Neural progenitor cell (in vitro differentiated cells): ENCODE measurements at regions not wholly inside any gene's neighbourhood (a gene's known extent, or its start where the extent isn't known, plus 50 kb on each side); places are given as distances from the start of the nearest gene placed in this dataset.

Source experiments
- DNase-seq: peaks from one replicate; pipeline ENCODE4 v3.0.0-alpha.2; 2016; ENCODE audit warnings: low spot score
- H2AFZ ChIP-seq: fragments of 200-600 bp; sonication (generic); replicated peaks from 2 replicates; pipeline ENCODE4 v1.6.1; 2016; ENCODE audit warnings: antibody characterized with exemption
- H3F3A ChIP-seq: fragments of 200-600 bp; sonication (generic); 2 replicates; pipeline ENCODE4 v1.6.1; 2016; ENCODE audit warnings: antibody characterized with exemption, low read depth
- H3K27ac ChIP-seq: fragments of 200-600 bp; sonication (generic); 2 replicates; pipeline ENCODE4 v1.5.1; 2016; ENCODE audit warnings: mild to moderate bottlenecking
- H3K27me3 ChIP-seq: fragments of 200-600 bp; sonication (generic); 2 replicates; pipeline ENCODE4 v1.6.1; 2016; ENCODE audit warnings: mild to moderate bottlenecking, moderate library complexity
- H3K36me3 ChIP-seq: fragments of 200-600 bp; sonication (generic); 2 replicates; pipeline ENCODE4 v1.5.1; 2016
- H3K4me1 ChIP-seq: fragments of 200-600 bp; sonication (generic); 2 replicates; pipeline ENCODE4 v1.6.1; 2016; ENCODE audit warnings: mixed run types
- H3K4me2 ChIP-seq: fragments of 200-600 bp; sonication (generic); 2 replicates; pipeline ENCODE4 v1.6.1; 2016
- H3K4me3 ChIP-seq: fragments of 200-600 bp; sonication (generic); 2 replicates; pipeline ENCODE4 v1.5.1; 2016
- H3K79me2 ChIP-seq: fragments of 200-600 bp; sonication (generic); 2 replicates; pipeline ENCODE4 v1.6.1; 2016; ENCODE audit warnings: low read depth
- H3K9ac ChIP-seq: fragments of 200-600 bp; sonication (generic); 2 replicates; pipeline ENCODE4 v1.6.1; 2016
- H3K9me3 ChIP-seq: fragments of 200-600 bp; sonication (generic); 2 replicates; pipeline ENCODE4 v1.5.1; 2016; ENCODE audit warnings: low read depth
- H4K20me1 ChIP-seq: fragments of 200-600 bp; sonication (generic); 2 replicates; pipeline ENCODE4 v1.6.1; 2016; ENCODE audit warnings: low read depth
- H3K27ac Mint-ChIP-seq: 3 replicates; pipeline ENCODE4 v1.8.0; 2021; ENCODE audit warnings: mixed read lengths
- H3K27me3 Mint-ChIP-seq: 2 replicates; pipeline ENCODE4 v1.8.0; 2022; ENCODE audit warnings: low read depth, mild to moderate bottlenecking, inconsistent platforms, moderate library complexity, mixed read lengths; ENCODE audit not compliant: insufficient read depth
- H3K36me3 Mint-ChIP-seq: 3 replicates; pipeline ENCODE4 v1.8.0; 2021; ENCODE audit warnings: mixed read lengths
- H3K4me1 Mint-ChIP-seq: 3 replicates; pipeline ENCODE4 v1.8.0; 2021; ENCODE audit warnings: mixed read lengths
- H3K4me3 Mint-ChIP-seq: 3 replicates; pipeline ENCODE4 v1.8.0; 2021; ENCODE audit warnings: mild to moderate bottlenecking, moderate library complexity, mixed read lengths
- H3K9me3 Mint-ChIP-seq: 3 replicates; pipeline ENCODE4 v1.8.0; 2020; ENCODE audit warnings: mixed read lengths
- CTCF ChIP-seq: fragments of 200-600 bp; sonication (generic); IDR thresholded peaks from 2 replicates; pipeline ENCODE4 v1.5.1; 2017; ENCODE audit warnings: antibody characterized with exemption, mild to moderate bottlenecking
- EZH2 ChIP-seq: fragments of 200-600 bp; sonication (generic); IDR thresholded peaks from 2 replicates; pipeline ENCODE4 v1.6.1; 2017; ENCODE audit warnings: antibody characterized with exemption, mild to moderate bottlenecking, moderate library complexity
- EZH2phosphoT487 ChIP-seq: fragments of 200-600 bp; sonication (generic); IDR thresholded peaks from 2 replicates; pipeline ENCODE4 v1.6.1; 2017; ENCODE audit warnings: antibody characterized with exemption

GRCh38 chr4:108371282-108371681 is 202.6 kb upstream of the LEF1 start:
- H3K9me3 ChIP-seq = no peaks in the 10 kb centered on the region
- H3K27me3 ChIP-seq = no peaks in the 10 kb centered on the region
- H3K4me3 Mint-ChIP-seq = no peak overlapping the region
- H3K4me3 ChIP-seq = no peak overlapping the region
- no peaks in the 10 kb centered on the region for H4K20me1 ChIP-seq
- peaks cover 49% of the 10 kb centered on the region for H3K4me1 Mint-ChIP-seq
- no peaks in the 10 kb centered on the region for H3K36me3 Mint-ChIP-seq
- H3K27me3 Mint-ChIP-seq = peaks cover 7% of the 10 kb centered on the region
- peak; percentile 36 for DNase-seq
- H3K4me2 ChIP-seq = peak overlapping the region; percentile 59
- no peak overlapping the region for H2AFZ ChIP-seq
- H3K79me2 ChIP-seq = no peaks in the 10 kb centered on the region
- H3K36me3 ChIP-seq = no peaks in the 10 kb centered on the region
- TF ChIP-seq EZH2phosphoT487 (no peak), EZH2 (no peak), CTCF (no peak)
- no peaks in the 10 kb centered on the region for H3K9me3 Mint-ChIP-seq
- H3K9ac ChIP-seq = no peak overlapping the region
- H3K27ac ChIP-seq = no peak overlapping the region
- peaks cover 45% of the 10 kb centered on the region for H3K4me1 ChIP-seq
- peaks cover 26% of the 10 kb centered on the region for H3F3A ChIP-seq
- peak overlapping the region; percentile 51 for H3K27ac Mint-ChIP-seq

DNA sequence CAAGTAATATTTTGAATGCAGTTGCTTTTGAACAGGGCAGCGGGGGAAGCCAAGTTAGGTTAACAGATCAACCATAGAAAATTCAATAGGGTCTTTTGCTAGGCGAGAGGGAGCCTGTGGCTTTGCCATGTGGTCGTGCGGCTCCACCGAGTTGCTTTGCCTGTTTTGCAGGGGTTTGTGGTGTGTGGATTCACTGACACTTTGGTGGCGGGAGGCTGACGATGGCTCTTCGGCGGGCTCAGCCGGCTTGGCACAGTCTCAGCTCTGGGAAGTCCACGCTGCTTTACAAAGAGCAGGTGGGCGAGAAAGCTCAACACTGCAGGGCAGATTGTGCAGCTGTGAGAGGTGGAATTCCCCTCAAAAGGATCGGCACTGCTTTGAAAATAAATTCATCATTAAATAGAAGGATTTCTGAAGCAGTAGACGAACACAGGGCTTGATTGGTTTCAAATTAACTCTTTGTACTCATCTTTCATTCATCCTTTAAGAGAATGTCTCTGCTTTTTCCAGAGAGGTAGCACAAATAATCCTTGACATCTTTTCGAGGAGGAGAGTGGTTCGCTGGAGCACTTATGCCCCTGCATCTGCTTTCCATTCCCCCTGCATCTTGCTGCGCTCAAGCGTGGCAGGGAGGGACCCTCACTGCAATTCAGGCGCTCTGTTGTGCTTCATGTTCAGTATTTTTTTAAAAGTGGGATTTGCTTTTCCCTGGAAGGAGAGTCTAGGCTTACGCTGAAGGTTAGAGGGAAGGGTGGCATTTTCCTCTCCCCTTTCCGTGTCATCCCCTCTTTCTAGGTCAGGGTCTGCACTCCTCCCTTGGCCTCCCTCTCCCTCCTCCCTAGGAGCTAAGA is 201.8 kb upstream of the LEF1 start:
- peak overlapping the region; percentile 51 for H3K27ac Mint-ChIP-seq
- no peaks in the 10 kb centered on the region for H3K36me3 ChIP-seq
- peak overlapping the region; percentile 23 for H3K4me3 Mint-ChIP-seq
- H3K4me1 ChIP-seq = peaks cover 52% of the 10 kb centered on the region
- TF ChIP-seq EZH2 (no peak), EZH2phosphoT487 (no peak), CTCF (no peak)
- no peaks in the 10 kb centered on the region for H3K79me2 ChIP-seq
- H4K20me1 ChIP-seq = no peaks in the 10 kb centered on the region
- DNase-seq = peak; percentile 45
- no peaks in the 10 kb centered on the region for H3K9me3 ChIP-seq
- H3K9ac ChIP-seq = no peak overlapping the region
- H3K4me1 Mint-ChIP-seq = peaks cover 55% of the 10 kb centered on the region
- no peaks in the 10 kb centered on the region for H3K36me3 Mint-ChIP-seq
- H3K27me3 ChIP-seq = no peaks in the 10 kb centered on the region
- peak overlapping the region; percentile 76 for H3K27ac ChIP-seq
- peaks cover 7% of the 10 kb centered on the region for H3K27me3 Mint-ChIP-seq
- peaks cover 26% of the 10 kb centered on the region for H3F3A ChIP-seq
- H3K9me3 Mint-ChIP-seq = no peaks in the 10 kb centered on the region
- H2AFZ ChIP-seq = no peak overlapping the region
- H3K4me3 ChIP-seq = no peak overlapping the region
- peak overlapping the region; percentile 59 for H3K4me2 ChIP-seq

DNA sequence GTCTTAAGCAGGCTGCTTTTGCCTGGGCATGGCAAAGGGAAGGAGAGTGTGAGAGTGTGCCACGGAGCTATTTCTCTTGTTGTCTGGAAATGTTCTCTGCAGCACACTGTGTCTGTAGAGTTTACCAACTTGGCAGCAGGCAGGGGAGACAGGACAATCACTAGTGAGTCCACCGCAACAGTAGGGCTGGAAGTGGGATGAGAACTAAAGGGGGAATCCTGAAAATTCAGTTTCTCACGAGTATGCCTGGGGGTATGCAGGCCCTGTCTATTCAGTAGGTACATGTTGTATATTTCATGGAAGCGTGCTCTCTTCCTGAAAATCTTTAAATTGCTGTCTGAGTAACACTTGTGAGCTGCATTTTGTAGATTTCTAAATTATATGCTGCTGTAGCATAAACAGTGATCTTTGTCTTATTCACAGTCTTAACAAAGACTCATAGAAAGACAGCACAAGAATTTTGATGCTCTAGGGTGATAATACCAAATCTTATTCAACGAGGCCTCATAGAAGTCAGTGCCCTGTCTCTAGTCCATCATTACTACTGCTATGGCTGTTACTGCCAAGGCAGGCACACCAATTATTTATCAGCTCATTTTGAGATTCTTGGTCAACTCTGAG is 200.4 kb upstream of the LEF1 start:
- H3K9me3 Mint-ChIP-seq = no peaks in the 10 kb centered on the region
- no peak overlapping the region for H3K27ac ChIP-seq
- DNase-seq = no peak

More for the DNA sequence above, 200.4 kb upstream of the LEF1 start:
- peaks cover 7% of the 10 kb centered on the region for H3K27me3 Mint-ChIP-seq
- no peaks in the 10 kb centered on the region for H3K79me2 ChIP-seq
- no peaks in the 10 kb centered on the region for H3K36me3 ChIP-seq
- TF ChIP-seq CTCF = no peak
- TF ChIP-seq EZH2 = no peak
- TF ChIP-seq EZH2phosphoT487 = no peak
- H3K9ac ChIP-seq = no peak overlapping the region
- H3F3A ChIP-seq = peaks cover 26% of the 10 kb centered on the region
- H3K4me3 ChIP-seq = no peak overlapping the region
- H3K4me3 Mint-ChIP-seq = no peak overlapping the region
- no peak overlapping the region for H2AFZ ChIP-seq
- peaks cover 56% of the 10 kb centered on the region for H3K4me1 ChIP-seq
- no peak overlapping the region for H3K27ac Mint-ChIP-seq
- no peak overlapping the region for H3K4me2 ChIP-seq
- peaks cover 65% of the 10 kb centered on the region for H3K4me1 Mint-ChIP-seq
- no peaks in the 10 kb centered on the region for H3K27me3 ChIP-seq
- no peaks in the 10 kb centered on the region for H3K36me3 Mint-ChIP-seq
- no peaks in the 10 kb centered on the region for H4K20me1 ChIP-seq
- H3K9me3 ChIP-seq = no peaks in the 10 kb centered on the region
